A172 (cell line): ENCODE measurements at regions not wholly inside any gene's neighbourhood (a gene's known extent, or its start where the extent isn't known, plus 50 kb on each side); places are given as distances from the start of the nearest gene placed in this dataset.

Experiments used
- DNase-seq: peaks from one replicate; pipeline ENCODE4 v3.0.0-alpha.2; 2015; ENCODE audit warnings: low spot score

DNA sequence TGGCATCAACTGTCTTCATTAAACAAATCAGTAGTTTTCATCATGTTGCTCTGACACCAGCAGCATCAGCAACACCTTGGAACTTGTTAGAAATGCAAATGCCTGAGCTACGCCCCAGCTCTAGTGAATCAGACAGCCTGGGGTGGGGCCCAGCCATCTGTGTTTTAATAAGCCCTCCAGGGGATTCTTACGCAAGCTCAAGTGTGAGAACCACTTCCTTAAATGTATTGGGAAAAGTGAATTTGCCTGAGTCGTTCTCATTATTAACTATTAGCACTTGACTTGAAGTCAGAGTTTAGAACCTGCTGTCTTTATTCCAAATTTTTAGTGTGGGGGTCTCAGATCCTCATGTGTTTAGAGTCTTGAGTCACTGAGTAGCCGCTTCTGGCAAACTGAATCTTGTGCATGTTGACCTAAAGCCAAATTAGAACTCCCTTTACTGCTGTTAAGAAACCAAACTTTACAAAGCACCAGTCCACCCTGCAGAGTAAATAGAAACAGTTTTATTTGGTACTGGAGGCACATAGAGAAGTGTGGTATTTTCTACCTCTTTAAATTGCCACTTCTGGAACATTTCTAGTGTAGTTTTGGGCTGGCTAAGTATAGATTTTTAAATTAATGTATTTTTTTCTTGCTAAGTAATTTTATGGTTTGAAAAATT, 137.4 kb upstream of the COX10 start:
- DNase-seq, result no peak

DNA sequence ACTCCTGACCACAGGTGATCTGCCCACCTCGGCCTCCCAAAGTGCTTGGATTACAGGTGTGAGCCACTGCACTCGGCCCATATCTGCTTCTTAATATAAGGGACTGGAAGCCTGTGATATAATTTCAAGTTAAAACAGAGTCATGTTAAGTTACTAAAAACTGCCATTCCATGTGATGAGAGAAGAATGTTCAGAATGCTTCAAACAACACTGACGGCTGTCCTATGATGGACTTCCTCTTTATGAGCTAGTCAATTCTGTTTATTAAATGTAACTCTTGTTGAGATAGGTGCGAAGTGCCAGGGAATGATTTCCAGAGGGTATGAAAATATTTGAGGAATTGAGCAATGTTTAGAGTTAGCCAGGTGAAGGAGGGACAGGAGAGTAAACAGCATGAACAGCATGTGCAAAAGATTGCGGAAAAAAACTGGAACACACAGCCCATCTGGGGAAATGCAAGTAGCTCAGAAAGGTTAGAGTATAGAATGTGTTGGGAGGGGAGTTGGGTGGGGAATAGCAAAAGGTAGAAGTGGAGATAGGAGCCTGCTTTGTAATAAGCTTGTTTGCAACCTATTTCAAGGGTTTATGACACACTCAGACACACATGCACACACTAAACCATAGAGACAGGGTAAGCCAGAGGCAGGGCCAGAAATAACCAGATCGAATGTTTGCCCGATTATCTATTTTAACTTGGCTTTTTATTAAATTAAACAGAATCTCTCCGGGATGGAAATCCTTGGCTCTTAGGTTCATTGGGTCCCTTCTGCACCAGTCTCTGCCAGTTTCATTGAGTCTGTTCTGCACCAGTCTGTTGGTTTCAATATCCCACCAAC, 135.6 kb upstream of the COX10 start:
- DNase-seq, result no peak

DNA sequence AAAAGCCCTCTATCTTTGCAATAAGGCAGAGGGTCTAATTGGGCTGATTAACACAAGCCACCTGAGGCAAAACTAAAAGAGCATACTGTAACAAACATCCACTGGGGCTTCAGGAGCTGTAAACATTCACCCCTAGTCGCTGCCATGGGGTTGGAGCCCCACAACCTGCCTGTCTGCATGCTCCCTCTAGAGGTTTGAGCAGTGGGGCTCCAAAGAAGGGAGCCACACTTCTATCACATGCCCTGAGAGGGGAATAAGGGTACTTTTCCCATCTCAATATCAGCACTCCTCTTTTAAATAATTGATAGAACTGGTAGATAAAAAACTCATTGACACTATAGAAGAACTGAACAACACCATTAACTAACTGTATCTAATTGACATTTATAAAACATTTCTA, 130.1 kb upstream of the COX10 start:
- DNase-seq, result no peak

DNA sequence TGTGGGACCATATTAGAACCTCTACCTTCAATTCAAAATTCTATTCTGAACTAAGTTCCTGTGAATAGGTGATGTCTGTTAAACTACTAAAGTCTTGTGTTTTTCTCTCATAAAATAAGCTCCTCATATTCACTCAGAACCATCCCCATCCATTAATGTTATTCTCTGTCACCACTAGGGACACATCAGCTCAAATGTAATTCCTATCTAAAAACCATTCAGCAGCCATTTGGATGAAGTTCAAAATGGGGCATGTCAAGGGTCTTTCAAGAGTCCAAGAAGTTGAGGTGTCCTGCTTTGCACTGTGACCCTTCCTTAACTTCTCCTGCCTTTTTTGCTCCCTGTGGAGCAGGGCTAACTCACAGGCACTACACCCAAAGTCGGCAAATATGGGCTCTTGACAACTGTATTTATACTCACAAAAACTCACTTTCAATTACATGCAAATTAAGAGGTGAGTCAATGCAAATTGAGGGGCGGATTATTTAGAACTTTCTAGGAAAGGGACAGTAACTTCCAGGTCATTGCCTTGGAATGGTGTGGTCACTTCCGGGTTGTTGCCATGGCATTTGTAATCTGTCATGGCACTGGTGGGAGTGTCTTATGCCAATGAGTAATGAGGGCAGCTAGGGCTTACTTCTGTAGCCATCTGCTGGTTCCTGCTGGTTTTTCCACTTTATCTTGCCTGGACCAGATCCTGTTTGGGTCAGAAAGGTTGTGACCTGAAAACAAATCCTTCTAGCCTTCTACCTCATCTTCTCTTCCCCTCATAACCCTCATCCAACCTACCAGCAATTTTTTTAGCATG, 128.2 kb upstream of the COX10 start:
- DNase-seq, result peak; percentile 96

DNA sequence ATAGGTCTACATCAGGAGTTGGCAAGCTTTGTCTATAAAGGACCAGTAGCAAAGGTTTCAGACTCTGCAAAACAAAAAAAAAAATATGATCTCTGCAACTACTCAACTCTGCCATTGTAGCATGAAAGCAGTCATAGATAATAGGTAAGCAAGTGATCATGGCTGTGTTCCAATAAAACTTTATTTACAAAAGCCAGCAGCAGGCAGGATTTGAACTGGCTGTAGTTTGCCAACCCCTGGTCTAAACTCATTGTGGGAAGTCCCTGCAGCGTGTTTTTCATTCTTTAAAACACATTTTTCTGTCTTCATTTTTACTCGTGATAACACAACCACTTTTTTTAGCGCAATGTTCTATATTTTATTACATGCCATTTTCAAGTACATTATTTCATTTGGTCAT, 127.5 kb upstream of the COX10 start:
- DNase-seq, result no peak

DNA sequence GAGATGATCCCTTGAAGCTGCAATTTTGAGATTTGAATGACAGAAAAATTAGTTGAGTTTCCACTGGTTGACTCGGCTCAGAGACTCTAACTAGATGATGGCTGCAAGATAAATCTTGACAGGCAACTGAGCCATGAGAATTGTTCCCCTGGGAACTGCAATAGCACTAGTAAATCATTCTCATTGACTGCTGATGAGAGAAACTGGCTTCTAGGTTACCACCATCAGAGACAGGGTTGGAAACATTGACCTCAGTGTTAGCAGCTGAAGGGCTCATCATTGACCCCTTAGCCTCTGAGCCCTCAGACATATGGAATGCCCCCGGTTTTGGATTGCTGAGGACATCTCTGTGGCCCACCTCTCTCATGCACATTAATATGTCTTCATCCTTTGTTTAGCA, 125.4 kb upstream of the COX10 start:
- no peak for DNase-seq

DNA sequence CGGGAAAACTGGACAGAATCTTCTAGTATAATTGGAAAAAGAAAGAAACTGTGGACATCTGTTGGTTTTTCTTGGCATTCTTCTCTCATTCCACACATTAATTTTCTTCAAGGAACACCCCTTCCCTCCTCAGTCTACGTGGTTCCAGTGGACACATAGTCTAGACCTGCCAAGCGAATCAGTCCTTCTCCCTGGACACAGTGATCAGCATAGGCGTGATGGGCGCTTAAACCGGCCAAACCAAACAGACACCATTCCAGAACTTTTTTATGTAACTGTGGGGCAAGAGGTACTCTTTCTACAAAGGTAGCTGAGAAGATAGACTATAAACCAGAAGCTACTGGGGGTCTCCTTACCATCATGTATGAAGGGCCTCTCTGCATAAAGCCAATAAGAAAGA, 121.8 kb upstream of the COX10 start:
- DNase-seq, result no peak

DNA sequence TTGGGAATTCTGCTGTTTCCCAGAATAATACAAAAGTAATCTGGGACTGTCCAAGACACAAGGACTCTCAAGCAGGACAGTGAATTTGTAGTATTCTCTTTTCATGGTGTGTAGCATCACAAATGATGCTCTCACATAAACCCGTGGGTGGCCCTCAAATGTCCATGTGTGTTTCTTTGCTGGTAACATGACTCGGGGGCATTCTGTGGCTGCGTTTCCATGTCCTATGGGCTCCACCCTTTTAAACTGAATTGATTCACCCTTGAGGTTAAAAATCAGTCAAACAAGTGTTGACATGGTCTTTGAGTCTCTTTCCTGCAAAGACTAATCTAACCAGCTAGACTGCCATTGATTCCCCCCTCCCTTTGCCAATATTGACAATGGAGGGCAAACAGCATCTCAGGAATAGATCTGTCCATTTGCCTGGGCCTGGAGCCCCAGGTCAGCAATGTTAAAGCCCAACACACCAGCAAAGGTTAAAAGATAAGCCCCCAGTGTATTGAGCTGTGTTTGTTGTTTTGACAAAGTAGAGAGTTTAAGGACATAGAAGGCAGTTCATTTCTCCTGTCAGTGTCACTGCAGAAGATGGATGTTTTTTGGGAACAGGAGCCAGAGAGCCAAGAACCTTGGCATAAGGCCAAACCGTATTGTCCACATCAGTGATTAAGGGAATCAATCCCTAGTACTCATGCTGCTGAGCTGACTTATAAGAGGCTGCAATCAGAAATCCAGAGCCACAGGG, 117.1 kb upstream of the COX10 start:
- no peak for DNase-seq

DNA sequence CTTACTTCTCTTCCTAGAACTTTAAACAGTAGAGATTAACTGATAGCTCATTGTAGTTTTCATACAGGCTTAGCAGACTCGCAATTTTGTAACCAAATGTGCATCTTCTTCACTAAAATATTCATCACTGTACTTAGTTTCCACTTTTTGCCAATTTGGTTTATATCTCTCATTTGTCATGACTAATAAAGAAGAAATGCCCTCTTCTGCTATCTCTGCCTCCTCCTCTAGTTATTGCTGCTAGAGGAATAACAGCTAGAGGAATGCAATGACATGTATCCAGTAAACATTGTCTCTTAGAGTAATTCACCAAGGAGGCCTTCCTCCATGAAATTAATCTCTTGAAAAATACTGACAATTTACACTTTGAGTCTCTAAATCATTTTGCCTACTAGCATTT, 115.5 kb upstream of the COX10 start:
- DNase-seq, result no peak

DNA sequence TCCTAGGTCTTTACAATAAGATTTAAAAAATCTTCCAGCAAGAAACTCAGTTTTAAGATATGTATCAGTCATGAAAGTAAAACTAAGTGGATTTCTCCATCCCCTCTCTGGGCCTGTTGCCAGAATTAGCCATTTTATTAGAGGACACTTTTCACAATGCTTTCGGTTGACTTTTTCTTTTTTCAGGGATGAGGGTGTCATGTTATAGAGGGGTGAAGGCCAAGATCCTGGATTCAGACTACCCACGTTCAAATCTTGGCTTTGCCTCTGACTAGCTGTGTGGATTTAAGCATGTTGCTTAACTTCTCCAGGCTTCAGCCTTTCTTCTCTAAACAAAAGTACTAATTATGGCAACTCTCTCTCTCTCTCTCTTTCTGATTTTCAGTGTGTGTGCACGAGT, 111.7 kb upstream of the COX10 start:
- DNase-seq, result no peak

DNA sequence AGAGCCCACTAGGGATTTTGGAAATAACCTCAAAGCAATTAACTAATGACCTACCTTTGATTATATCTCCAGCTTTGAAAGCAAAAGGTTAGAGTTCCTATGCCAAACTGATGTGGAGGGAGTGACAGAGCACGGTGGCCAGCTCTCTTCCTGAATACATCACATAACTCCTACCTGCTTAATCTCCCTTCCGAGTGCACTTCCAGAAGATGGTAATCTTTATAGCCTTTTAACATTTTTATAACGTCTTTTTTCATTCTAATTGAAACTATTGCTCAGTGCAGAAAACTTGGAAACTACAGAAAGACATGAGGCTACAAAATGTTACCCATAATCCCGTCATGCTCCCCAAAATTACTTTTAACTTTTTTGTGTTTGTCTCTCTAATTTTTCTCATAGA, 110.5 kb upstream of the COX10 start:
- no peak for DNase-seq

DNA sequence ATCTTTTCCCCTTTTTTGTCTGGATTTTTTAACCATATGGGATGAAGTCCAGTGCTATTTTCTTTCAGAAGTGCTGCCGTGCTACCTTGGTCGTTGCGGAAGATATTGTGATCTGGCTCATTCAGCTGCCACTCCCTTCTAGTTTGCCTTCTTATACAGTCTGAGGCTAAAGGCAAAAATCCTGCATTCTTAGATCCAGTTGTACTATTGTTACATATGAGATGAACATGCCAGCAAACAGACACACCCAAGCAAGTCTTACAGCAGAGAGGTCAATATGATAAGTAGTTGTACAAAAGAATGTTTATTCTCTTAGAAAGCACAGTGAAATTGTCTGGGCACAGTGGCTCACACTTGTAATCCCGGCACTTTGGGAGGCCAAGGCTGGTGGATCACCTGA, 108.0 kb upstream of the COX10 start:
- no peak for DNase-seq

DNA sequence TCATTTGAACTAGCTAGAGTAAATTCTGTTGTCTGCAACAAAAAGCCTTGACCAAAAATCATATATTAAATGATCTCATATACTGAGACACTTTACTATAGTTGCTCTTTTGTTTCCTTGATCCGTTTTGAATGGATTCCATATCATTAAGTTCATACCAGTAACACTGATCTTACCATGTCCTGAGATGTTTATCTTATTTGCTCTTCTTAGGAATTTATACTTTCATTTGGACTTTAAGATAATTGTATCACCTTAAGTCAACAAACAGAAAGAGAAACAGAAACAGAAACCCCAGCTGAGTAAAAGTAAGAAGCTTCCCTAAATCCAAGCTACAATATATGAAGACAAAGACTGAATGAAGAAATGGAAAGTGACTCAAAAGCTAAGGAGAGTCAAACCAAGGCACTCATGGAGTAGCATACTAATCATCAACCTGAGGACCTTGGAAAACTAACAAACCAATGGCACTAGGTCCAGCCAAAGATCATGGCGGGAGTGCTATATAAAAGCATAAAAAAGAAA, 106.5 kb upstream of the COX10 start:
- no peak for DNase-seq

DNA sequence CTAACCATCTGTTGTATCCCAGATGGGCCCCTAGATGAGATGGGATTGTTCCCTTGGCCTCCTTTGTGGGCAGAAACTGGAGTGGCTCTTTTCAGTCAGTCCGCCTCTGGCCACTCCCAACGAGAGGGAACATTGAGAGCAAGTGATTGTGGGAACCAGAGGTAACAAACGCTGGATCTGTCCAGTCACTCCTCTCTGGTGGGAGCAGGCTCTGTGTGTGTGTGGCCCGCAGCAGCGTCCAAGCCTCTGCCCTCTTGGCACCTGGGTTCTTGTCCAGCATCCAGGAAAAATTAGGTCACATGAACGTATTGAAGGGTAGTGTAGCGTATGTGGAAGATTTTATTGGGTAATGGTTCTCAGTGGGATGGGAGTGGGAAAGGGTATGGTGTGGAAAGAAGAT, 101.9 kb upstream of the COX10 start:
- no peak for DNase-seq

DNA sequence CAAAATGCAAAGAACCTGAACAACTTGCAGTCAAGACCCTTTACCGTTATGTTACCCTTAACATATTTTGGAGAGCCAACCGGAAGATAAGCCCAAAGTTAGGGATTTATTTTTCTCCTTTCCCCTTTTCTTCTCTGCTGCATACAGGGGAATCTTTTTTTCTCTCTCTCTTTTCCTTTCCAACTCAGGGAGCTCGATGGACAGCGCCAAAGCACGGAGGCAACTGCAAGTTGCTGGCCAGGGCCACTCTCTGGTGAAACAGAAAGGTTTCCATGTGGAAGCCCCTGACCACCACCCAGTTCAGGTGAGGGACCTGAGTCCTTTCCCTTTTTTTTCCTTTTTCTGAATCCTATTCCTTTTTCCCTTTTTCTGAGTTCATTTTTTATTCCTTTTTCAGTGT, 98.8 kb upstream of the COX10 start:
- DNase-seq, result no peak

DNA sequence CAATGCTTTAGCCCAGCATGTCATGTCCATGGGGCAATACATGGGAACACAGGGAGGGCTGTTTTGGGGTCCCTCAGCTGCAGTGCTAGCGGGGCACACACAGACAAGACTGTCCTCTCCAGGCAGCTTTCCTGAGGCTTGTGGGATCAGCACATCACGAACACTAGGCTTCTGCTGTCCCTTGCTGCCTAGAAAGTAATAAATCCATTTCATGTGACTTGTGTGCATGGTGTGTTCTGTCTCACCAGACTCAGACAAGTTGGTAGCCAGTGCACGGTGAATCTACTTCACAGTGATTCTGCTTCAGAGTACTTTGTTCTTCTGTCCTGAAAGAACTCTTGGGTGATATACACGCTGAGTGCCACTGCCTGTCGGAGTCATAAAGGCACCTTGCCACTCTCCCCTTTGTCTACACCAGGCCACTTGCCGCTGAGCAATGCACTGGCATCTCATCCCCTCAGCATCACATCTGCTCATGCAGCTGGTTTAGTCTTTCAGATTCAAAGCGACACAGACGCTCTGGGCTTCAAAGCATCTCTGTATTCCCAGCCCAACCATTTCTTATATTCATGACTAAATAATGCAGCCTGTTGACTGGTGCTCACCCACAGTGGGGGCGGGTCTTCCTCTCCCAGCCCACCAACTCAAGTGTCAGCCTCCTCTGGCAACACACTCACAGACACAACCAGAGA, 95.2 kb upstream of the COX10 start:
- no peak for DNase-seq

DNA sequence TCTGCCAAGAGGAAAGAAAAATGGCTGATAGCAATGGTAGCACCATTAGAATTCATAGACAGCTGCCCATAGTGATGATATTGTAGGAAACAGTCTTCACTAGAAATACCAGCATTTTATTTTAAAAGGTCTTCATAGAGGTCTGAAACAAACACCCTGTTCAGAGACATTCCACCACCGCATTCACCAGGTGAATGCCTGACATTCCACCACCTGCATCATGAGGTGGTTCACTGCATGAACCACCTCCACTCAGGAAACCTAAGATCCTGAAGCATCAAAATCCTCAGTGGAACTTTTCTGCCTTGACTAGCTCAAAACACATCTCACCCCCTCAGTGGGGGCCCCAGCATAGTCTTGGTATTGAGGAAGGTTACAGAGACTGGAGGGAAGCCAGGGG, 91.5 kb upstream of the COX10 start:
- no peak for DNase-seq

DNA sequence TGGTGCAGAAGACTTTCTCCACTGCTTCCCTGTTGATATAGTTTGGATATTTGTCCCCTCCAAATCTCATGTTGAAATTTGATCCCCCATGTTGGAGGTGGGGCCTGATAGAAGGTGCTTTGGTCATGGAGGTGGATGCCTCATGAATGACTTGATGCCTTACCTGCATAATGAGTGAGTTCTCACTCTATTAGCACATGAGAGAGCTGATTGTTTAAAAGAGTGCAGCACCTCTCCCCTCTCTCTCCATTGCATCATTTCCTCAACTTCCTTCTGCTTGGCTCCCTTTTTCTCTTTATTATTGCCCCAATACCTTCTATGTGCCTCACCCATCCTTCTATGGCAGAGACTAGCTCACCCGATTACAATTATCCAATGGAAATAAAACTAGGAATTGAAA, 90.8 kb upstream of the COX10 start:
- no peak for DNase-seq

DNA sequence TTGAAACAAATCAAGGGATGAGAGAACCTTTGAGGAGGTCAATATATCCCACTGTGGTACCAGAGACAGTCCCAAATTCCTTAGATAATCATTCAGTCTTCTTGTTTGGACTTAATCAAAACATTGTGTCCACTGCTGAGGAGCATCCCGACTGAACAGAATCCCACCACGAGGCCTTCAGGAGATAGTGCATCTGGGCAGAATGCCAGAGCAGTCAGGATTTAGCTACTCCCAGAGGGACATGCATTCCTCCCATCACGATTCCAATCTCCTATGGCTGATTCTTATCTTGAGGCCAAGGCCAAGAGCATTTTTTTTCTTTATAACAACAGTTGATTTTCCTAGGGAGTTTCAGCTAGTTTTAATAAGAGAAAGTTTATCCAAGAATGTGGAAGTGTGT, 87.4 kb upstream of the COX10 start:
- no peak for DNase-seq

DNA sequence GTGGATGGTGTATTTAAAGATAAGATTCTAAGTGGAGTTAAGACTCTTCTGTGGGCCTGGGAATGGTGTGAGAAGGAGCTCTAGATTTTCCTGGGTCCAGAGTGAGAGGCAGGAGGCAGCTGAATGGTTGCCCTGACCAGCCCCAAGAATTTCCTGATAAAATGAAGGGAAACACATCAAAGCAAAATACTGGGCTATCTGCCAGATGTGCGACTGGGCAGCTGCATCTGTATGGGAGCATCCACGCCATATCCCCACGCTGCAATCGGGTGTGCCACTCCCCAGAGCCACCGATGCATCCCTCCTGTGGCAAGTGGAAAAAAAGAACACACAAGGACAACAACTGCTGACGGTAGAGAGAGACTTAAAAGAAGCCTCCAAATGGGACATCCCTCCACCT, 84.3 kb upstream of the COX10 start:
- no peak for DNase-seq

DNA sequence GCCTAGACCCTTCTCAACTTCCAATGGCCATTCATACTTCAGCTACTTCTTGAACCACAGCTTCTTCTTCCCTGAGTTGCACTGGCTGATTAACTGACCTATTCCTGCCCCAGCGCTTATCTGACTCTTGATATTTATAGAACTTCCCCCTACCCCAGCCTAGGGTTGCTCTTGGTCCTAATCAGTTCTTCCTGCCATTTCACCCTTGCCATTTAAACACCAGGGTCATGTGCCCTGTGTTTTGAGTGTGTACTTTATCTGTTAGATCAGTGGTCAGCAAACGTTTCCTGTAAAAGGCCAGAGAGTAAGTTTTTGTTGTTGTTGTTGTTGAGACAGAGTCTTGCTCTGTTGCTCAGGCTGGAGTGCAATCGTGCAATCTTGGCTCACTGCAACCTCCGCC, 82.4 kb upstream of the COX10 start:
- no peak for DNase-seq
